Head of caudate nucleus (tissue), 42 donors: ENCODE measurements at regions not wholly inside any gene's neighbourhood (a gene's known extent, or its start where the extent isn't known, plus 50 kb on each side); places are given as distances from the start of the nearest gene placed in this dataset.

ENCODE experiments used
- DNase-seq, 42 donors: peaks; one replicate each; pipeline versions ENCODE4 v3.0.0 to v3.0.0-alpha.2; 2020 to 2021; ENCODE audit warnings: mixed read lengths in 7 of 42
- intact Hi-C: fragments of 100-400 bp; cut with DNase I; formaldehyde crosslinking; loops from one replicate; pipeline ENCODE4 v1.15.0; 2022

DNA sequence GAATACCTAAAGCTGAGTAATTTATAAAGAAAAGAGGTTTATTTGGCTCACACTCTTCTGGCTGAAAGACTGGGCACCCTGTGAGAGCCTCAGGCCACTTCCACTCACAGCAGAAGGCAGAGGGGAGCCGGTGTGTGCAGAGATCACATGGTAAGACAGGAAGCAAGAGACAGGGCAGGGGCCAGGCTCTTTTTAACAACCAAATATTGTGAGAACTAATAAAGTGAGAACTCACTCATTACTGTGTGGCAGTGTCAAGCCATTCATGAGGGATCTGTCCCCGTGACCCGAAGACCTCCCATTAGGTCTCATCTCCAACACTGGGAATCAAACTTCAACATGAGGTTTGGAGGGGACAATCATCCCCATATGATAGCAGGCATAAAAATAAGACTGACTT is 180.8 kb upstream of the DIO3 start:
- intact Hi-C loops = no loop called here
- DNase-seq = no peak

- intact Hi-C loops = no loop called here
- no peak for DNase-seq
Measured at GRCh38 chr14:101380940-101381339, 180.4 kb upstream of the DIO3 start.

DNA sequence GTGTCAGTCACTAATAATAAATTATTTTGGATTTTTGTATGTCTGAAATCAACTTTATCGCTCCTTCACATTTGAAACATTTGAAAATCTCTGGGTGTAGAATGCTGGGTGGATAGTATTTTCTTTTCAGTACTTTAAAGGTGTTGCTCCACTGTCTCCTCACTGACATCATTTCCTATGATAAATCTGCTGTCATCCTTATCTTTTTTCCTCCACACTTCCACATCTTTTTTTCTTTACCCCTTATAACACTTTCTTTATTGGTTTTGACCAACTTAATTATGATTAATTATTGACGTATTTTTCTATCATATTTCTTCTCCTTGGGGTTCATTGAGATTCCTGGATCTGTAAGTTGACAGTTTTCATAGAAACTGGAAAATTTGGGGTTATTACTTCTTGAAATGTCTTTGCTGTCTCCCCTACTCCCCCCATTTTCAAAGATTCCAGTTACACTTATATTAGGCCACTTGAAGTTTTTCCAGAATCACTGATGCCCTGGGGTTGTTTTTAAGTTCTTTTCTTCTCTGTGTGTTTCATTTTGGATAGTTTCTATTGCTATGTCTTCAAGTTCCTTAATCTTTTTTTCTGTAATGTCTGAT is 177.5 kb upstream of the DIO3 start:
- intact Hi-C loops = no loop called here
- no peak for DNase-seq

GRCh38 chr14:101394374-101394773 is 166.9 kb upstream of the DIO3 start:
- no peak for DNase-seq
- intact Hi-C loops = no loop called here

- DNase-seq = no peak
- intact Hi-C loops = no loop called here
Measured at GRCh38 chr14:101395779-101396178, 165.5 kb upstream of the DIO3 start.

- intact Hi-C loops = no loop called here
- no peak for DNase-seq
Measured at GRCh38 chr14:101397206-101397605, 164.1 kb upstream of the DIO3 start.

- intact Hi-C loops = no loop called here
Measured at GRCh38 chr14:101398011-101398410, 163.3 kb upstream of the DIO3 start.

DNA sequence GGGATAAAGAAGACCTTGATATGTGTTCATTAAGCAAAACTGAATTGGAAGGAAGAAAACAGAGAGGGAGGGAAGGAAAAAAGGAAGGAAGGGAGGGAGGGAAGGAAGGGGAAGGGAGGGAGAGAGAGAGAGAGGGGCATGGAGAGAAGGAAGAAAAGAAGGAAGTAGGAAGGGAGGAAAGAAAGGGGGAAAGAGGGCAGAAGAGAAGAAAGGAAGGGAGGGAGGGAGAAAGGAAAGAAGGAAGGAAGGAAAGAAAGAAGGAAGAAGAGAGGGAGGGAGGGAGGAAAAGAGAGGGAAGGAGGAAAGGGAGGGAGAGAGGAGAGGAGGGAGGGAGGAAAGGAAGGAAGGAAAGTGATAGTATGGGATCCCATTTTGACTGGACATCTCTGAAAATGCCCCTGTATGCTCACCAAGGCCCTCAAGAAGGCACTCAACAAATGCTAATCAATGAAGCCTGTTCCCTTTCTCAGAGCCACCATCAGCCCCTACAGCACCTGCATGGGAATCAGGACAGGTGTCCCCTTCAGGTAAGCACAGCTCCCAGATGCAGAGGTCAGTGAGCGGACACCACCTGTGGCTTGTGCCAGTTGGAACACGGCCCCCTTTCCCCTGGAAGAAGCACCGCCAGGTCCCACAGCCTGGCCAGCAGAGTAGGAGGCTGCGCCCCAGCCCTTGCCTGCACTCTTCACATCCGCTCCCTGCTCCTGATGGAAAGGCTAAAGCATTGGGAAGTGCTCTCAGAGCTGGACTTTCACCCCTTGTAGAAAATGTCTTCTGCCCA is 161.4 kb upstream of the DIO3 start:
- intact Hi-C loops = no loop called here

More at GRCh38 chr14:101398011-101398410, 163.3 kb upstream of the DIO3 start:
- DNase-seq = no peak

GRCh38 chr14:101400830-101401229 is 160.5 kb upstream of the DIO3 start:
- DNase-seq = peak in 16 of 42 donors; percentile 8 to 68 (median 32)
- intact Hi-C loops = no loop called here

More for the DNA sequence above, 161.4 kb upstream of the DIO3 start:
- DNase-seq = no peak

DNA sequence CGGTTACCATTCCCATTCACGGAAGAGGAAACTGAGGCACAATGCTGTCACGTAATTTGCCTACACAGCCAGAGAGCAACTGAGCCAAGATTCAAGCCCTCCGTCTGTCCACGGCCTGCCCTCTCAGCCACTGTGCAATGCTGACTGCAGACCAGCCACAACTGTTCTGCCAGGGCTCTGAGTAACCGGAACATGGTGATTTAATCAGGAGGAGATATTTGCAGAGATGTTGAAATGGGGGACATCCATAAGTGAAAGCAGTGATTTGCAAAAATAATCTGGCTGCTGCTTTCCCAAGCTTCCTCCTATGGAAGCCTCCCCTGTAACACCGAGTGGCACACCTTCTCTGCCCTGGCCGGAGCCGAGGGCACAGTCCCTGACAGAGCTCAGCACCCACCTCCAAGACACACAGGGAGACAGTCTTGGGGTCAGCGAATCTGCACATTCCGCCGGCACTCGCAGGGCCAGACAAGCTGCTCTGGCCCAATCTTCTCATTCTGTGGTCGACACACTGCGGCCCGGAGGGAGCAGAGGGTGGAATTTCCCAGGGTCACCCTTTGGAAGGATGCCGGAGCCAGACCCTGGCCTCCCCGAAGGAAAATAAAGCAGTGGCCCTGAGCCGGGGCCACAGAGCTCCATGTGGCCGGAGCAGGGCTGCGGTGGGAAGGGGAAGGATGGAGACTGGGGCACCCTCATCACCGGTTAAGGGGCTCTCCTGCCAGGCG is 158.2 kb upstream of the DIO3 start:
- intact Hi-C loops = no loop called here
- DNase-seq = no peak

DNA sequence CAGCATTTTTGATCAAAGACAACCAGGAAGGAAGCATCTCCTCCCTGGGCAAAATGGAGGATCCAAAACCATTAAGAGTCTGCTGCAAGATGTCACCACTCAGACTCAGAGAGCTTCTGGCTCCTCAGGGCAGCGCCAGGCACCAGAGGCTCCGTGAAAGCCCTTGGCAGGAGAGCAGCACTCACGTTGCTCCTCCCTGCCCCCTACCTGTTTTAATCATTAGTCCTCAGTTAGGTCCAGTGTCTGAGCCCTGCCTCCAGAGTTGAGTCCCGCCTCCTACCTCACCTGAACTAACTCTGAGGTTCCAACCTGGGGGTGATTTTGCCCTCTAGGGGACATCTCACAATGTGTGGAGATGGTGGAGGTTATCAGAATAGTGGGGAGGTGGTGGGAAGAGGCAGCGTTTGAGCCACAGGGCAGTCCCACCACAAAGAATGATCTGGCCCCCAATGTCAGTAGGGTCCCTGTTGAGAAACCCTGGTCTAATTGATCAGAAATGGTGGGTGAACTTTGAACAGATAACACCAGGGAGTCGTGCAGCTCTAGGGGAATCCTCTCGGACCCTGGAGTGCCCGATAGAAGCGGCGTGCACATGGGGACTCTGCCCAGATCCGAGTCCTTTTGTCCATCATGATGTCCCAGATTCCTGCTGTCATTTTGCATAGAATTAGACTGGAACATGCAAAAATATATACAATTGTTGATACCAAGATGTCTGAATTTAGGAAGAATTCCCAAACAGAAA is 156.7 kb upstream of the DIO3 start:
- intact Hi-C loops = no loop called here
- no peak for DNase-seq

GRCh38 chr14:101405171-101405883 is 156.0 kb upstream of the DIO3 start:
- DNase-seq = no peak
- intact Hi-C loops = no loop called here

- intact Hi-C loops = no loop called here
- no peak for DNase-seq
Measured at GRCh38 chr14:101406921-101407320, 154.4 kb upstream of the DIO3 start.

DNA sequence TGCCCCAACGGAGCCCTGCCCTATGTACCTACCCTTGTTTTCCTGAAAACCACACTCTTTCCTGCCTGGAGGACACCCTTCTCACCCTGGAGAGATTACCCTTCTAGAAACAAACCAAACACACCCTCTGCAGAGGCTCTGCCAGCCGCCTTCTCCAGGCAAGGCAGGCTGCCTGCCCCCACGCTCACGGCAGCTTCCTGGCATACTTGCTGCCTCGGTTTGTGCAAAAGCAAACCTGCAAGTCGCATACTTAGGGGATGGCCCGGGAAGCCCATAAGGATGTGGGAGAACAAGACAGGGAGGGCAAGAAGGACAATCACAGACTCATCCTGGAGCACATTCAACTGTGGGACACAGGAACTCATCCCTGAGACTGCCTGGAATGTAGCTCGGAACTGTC is 154.0 kb upstream of the DIO3 start:
- intact Hi-C loops = no loop called here
- DNase-seq = peak in 40 of 42 donors; percentile 9 to 86 (median 60)

DNA sequence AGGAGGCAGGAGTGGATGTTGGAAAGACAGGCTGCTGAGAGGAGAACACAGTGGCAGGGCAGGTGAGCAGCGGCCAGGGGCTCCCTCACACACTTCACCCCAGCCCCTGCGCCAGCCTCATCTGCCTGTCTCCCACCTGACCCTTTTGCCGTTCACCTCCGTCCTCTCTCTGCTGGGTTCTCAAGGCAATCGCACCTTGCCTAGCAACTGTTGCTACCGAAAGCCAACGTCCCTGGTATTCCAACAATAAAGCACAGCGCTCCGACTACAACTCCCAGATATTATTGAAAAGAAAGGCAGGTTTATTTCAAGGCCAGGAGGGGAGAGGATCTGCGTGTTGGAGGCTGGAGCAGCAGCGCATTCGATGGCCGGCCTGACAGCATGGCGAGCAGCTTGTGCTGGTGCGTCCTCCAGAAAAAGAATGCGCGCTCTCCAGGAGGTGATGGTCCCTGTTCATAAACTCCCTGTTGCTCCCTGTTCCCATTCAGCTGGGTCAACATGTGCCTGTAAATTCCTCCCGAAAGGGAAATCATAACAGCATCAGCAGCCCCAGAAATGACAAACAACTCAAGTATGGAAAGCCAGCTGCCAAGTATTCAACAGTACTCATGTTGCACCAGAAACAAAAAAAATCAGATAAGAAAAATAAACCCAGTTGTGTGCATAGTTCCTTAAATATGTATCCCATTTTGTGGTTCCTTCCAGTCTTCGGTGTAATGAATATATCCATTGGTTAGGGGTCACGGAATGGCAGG is 153.0 kb upstream of the DIO3 start:
- intact Hi-C loops = no loop called here
- DNase-seq = peak in 22 of 42 donors; percentile 9 to 75 (median 36)

GRCh38 chr14:101409006-101409543 is 152.2 kb upstream of the DIO3 start:
- intact Hi-C loops = no loop called here
- no peak for DNase-seq

DNA sequence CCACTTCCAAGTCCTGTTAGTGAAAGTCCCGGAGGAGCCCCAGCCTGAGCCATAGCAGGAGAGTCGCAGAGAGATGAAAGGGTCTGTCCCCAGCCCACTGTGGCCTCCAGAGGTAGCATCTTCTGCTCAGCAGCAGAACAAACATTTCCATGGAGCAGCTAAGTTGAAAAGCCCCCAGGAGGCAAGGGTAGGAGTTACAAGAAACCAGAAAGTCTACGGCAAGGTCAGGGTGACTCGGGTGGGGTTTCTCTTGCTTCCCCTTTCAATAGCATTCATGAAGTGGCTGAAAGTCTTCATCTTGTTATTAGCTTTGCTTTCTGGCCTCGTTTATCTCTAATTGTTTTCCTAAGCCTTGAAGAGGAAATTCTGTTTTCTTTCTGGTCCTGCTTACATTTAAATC is 151.2 kb upstream of the DIO3 start:
- intact Hi-C loops = no loop called here
- no peak for DNase-seq

DNA sequence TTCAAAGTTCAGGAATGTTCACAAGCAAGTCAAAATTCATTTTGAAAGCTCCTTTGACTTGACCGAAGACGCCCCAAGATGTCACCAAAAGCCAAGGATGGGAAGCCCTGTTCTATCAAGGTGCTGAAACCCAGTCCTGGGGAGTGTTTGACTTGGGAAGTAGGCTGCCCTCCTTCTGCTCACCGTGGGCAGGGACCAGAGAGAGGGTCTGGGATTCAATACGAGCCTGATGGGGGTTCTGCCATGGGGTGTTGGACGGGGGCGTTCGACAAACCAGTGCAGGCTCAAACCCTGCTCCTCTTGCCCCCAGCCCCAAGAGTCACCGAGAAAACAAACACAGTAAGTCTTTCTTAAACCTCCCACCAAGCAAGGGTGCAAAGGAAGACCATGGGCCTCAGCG is 150.1 kb upstream of the DIO3 start:
- intact Hi-C loops = no loop called here
- no peak for DNase-seq
